Vagina (tissue), 2 donors: ENCODE measurements at regions not wholly inside any gene's neighbourhood (a gene's known extent, or its start where the extent isn't known, plus 50 kb on each side); places are given as distances from the start of the nearest gene placed in this dataset.

Source experiments
- CTCF ChIP-seq, 3 experiments: fragments of 450-650 bp in 2 of 3; fragments of 200-600 bp in 1 of 3; sonication (generic) in 1 of 3; IDR thresholded peaks; one replicate each; pipeline ENCODE4 v1.5.1; 2017 to 2019; ENCODE audit warnings: antibody characterized with exemption in 3 of 3, mild to moderate bottlenecking in 2 of 3, moderate library complexity in 2 of 3
- POLR2A ChIP-seq, 2 donors: fragments of 450-650 bp; IDR thresholded peaks; one replicate each; pipeline ENCODE4 v1.6.1; 2017; ENCODE audit warnings: antibody characterized with exemption in 2 of 2, mild to moderate bottlenecking in 2 of 2, moderate library complexity in 2 of 2
- POLR2AphosphoS5 ChIP-seq, 2 donors: sonication (generic); formaldehyde crosslinking; IDR thresholded peaks; one replicate each; pipeline ENCODE4 v1.9.0; 2017; ENCODE audit warnings: antibody characterized with exemption in 2 of 2, mild to moderate bottlenecking in 2 of 2, low read depth in 1 of 2; ENCODE audit not compliant: insufficient read depth in 1 of 2

- TF ChIP-seq CTCF (IDR thresholded peaks at IDR 0.05) (no peak), POLR2A (IDR thresholded peaks at IDR 0.05) (no peak), POLR2AphosphoS5 (IDR thresholded peaks at IDR 0.05; ENCODE audit: insufficient read depth in 1 of 2, low read depth in 1 of 2) (no peak)
These were observed 338.5 kb downstream of the PCDH7 start for GRCh38 chr4:31058656-31059055.
